HCT116 (cell line): ENCODE measurements at regions not wholly inside any gene's neighbourhood (a gene's known extent, or its start where the extent isn't known, plus 50 kb on each side); places are given as distances from the start of the nearest gene placed in this dataset.

Experiments used
- ATAC-seq: fragments of 200-7000 bp; cut with Tn5 transposase; 2 replicates; pipeline ENCODE4 v1.9.1; 2020; ENCODE audit warnings: mild to moderate bottlenecking, moderate library complexity
- BruUV-seq: library from RNA; stranded (reverse); fragments of 400-500 nt; replicated peaks from 2 replicates; lab custom pipeline; 2021; lab: Mats Ljungman, UMichigan
- CTCF ChIA-PET: fragments of 300-600 bp; sonication (Branson Sonifier 250); formaldehyde crosslinking; loops from one replicate; lab custom pipeline; 2021; ENCODE audit warnings: antibody characterized with exemption; lab: Charles Lee
- POLR2A ChIA-PET: fragments of 300-600, 350-600 bp; sonication (Branson Sonifier 250); formaldehyde crosslinking; loops from one replicate; lab custom pipeline; 2021; ENCODE audit warnings: antibody characterized with exemption; lab: Charles Lee
- RAD21 ChIA-PET, 2 experiments: fragments of 300-600 bp; sonication (Branson Sonifier 250); formaldehyde crosslinking; loops; one replicate each; lab custom pipeline; 2023; ENCODE audit warnings: low total read pairs in 2 of 2; ENCODE audit not compliant: uncharacterized antibody in 2 of 2, unreplicated experiment in 2 of 2, low non-redundant PET in 1 of 2; lab: Charles Lee
- DNase-seq: peaks from one replicate; pipeline ENCODE4 v3.0.0-alpha.2; 2010; ENCODE audit warnings: low read depth, low spot score
- H2AFZ ChIP-seq: fragments of 200-600 bp; shearing (Covaris generic), sonication (generic); 2 replicates; pipeline ENCODE4 v1.6.1; 2017; ENCODE audit warnings: low read depth, mixed run types, mixed read lengths, antibody characterized with exemption, low read length; ENCODE audit not compliant: poor library complexity, severe bottlenecking
- H3K27ac ChIP-seq: 2 replicates; pipeline ENCODE4 v1.5.1; 2012; ENCODE audit warnings: low read depth, low read length
- H3K27me3 ChIP-seq: fragments of 200-600 bp; sonication (generic); 2 replicates; pipeline ENCODE4 v1.6.1; 2016; ENCODE audit warnings: mixed run types, low read length, mixed read lengths; ENCODE audit not compliant: insufficient read depth
- H3K36me3 ChIP-seq, 2 experiments: fragments of 200-500 bp in 1 of 2; fragments of 200-600 bp in 1 of 2; sonication (Bioruptor generic) in 1 of 2; sonication (generic) in 1 of 2; 2 replicates each; pipeline versions ENCODE4 v1.5.1 to v1.6.1; 2014 to 2016; ENCODE audit warnings: low read length in 2 of 2, inconsistent platforms in 1 of 2, mixed read lengths in 1 of 2, mixed run types in 1 of 2; ENCODE audit not compliant: insufficient read depth in 2 of 2, control insufficient read depth in 1 of 2
- H3K4me1 ChIP-seq, 2 experiments: fragments of 200-600 bp in 1 of 2; sonication (generic) in 1 of 2; 2 replicates each; pipeline versions ENCODE4 v1.5.1 to v1.6.1; 2012 to 2017; ENCODE audit warnings: low read length in 2 of 2, inconsistent platforms in 1 of 2, mild to moderate bottlenecking in 1 of 2, mixed read lengths in 1 of 2, mixed run types in 1 of 2, moderate library complexity in 1 of 2; ENCODE audit not compliant: insufficient read depth in 2 of 2, control insufficient read depth in 1 of 2
- H3K4me2 ChIP-seq: fragments of 200-600 bp; sonication (generic); 2 replicates; pipeline ENCODE4 v1.6.1; 2017; ENCODE audit warnings: mixed run types, low read length, mixed read lengths
- H3K4me3 ChIP-seq, 2 experiments: fragments of 200-600 bp in 1 of 2; sonication (generic) in 1 of 2; replicated peaks in 1 of 2; 2 replicates each; pipeline ENCODE4 v1.5.1; 2011 to 2016; ENCODE audit warnings: low read length in 2 of 2, control low read depth in 1 of 2, low read depth in 1 of 2, mild to moderate bottlenecking in 1 of 2, mixed read lengths in 1 of 2, mixed run types in 1 of 2
- H3K79me2 ChIP-seq: fragments of 200-600 bp; sonication (generic); 2 replicates; pipeline ENCODE4 v1.6.1; 2017; ENCODE audit warnings: mild to moderate bottlenecking, mixed run types, low read length, moderate library complexity, mixed read lengths; ENCODE audit not compliant: insufficient read depth
- H3K9ac ChIP-seq: fragments of 200-600 bp; sonication (generic); 2 replicates; pipeline ENCODE4 v1.6.1; 2016; ENCODE audit warnings: low read length, mixed read lengths
- H3K9me2 ChIP-seq: fragments of 200-600 bp; sonication (generic), shearing (Covaris generic); 2 replicates; pipeline ENCODE4 v1.6.1; 2017; ENCODE audit warnings: mixed run types, mild to moderate bottlenecking, moderate library complexity; ENCODE audit not compliant: insufficient read depth
- H3K9me3 ChIP-seq, 2 experiments: fragments of 200-500 bp in 1 of 2; fragments of 200-600 bp in 1 of 2; sonication (Bioruptor generic) in 1 of 2; sonication (generic) in 1 of 2; 2 replicates each; pipeline ENCODE4 v1.6.1; 2014 to 2017; ENCODE audit warnings: low read length in 2 of 2, mixed read lengths in 2 of 2, inconsistent platforms in 1 of 2, low read depth in 1 of 2, mild to moderate bottlenecking in 1 of 2, mixed run types in 1 of 2, moderate library complexity in 1 of 2; ENCODE audit not compliant: control insufficient read depth in 1 of 2, insufficient read depth in 1 of 2
- H4K20me1 ChIP-seq: fragments of 200-600 bp; sonication (generic), shearing (Covaris generic); 2 replicates; pipeline ENCODE4 v1.6.1; 2017; ENCODE audit warnings: mixed run types, mild to moderate bottlenecking, moderate library complexity; ENCODE audit not compliant: insufficient read depth
- CBX3 ChIP-seq: IDR thresholded peaks from 2 replicates; pipeline ENCODE4 v1.6.1; 2012; ENCODE audit warnings: low read depth
- CEBPB ChIP-seq: IDR thresholded peaks from 2 replicates; pipeline ENCODE4 v1.6.1; 2012; ENCODE audit warnings: low read depth
- CTCF ChIP-seq, 3 experiments: fragments of 200-600 bp in 1 of 3; sonication (generic) in 1 of 3; IDR thresholded peaks in 2 of 3; conservative IDR thresholded peaks in 1 of 3; 2 replicates each; pipeline ENCODE4 v1.5.1; 2012 to 2017; ENCODE audit warnings: low read depth in 2 of 3, low read length in 2 of 3, antibody characterized with exemption in 1 of 3, borderline replicate concordance in 1 of 3, control low read depth in 1 of 3, mild to moderate bottlenecking in 1 of 3, mixed read lengths in 1 of 3, mixed run types in 1 of 3, moderate library complexity in 1 of 3; ENCODE audit not compliant: insufficient read depth in 1 of 3
- EGR1 ChIP-seq: IDR thresholded peaks from 2 replicates; pipeline ENCODE4 v1.6.1; 2012; ENCODE audit warnings: low read depth
- ELF1 ChIP-seq: IDR thresholded peaks from 2 replicates; pipeline ENCODE4 v1.6.1; 2012; ENCODE audit warnings: low read depth, borderline replicate concordance
- FOSL1 ChIP-seq: IDR thresholded peaks from 2 replicates; pipeline ENCODE4 v1.6.1; 2012; ENCODE audit warnings: low read depth
- JUND ChIP-seq: IDR thresholded peaks from 2 replicates; pipeline ENCODE4 v1.6.1; 2012
- POLR2A ChIP-seq: IDR thresholded peaks from 2 replicates; pipeline ENCODE4 v1.7.0; 2011; ENCODE audit warnings: borderline replicate concordance; ENCODE audit not compliant: insufficient read depth, insufficient read length; ENCODE audit errors: extremely low read depth
- RAD21 ChIP-seq: IDR thresholded peaks from 2 replicates; pipeline ENCODE4 v1.6.1; 2012; ENCODE audit warnings: low read depth, mild to moderate bottlenecking
- REST ChIP-seq: IDR thresholded peaks from 2 replicates; pipeline ENCODE4 v1.6.1; 2012; ENCODE audit warnings: low read depth
- SIN3A ChIP-seq: IDR thresholded peaks from 2 replicates; pipeline ENCODE4 v1.6.1; 2012; ENCODE audit warnings: low read depth
- SP1 ChIP-seq: IDR thresholded peaks from 2 replicates; pipeline ENCODE4 v1.6.1; 2012; ENCODE audit warnings: low read depth
- SRF ChIP-seq: IDR thresholded peaks from 2 replicates; pipeline ENCODE4 v1.6.1; 2012; ENCODE audit warnings: low read depth
- ZFX ChIP-seq: fragments of 450-650 bp; IDR thresholded peaks from 2 replicates; pipeline ENCODE4 v1.6.1; 2017
- intact Hi-C: fragments of 100-400 bp; cut with micrococcal nuclease; formaldehyde crosslinking; loops from 2 replicates; pipeline ENCODE4 v1.10.0; 2022
- TF ChIP-seq, protein P1 (sequence below): IDR thresholded peaks from 2 replicates; pipeline ENCODE4 v1.6.1; 2011; ENCODE audit warnings: mild to moderate bottlenecking, low read length, moderate library complexity; ENCODE audit not compliant: insufficient replicate concordance; ENCODE audit errors: extremely low read depth

- DNase-seq, result no peak
Observed at GRCh38 chr17:11130367-11130766, 110.6 kb upstream of the SHISA6 start.

More at GRCh38 chr17:11130367-11130766, 110.6 kb upstream of the SHISA6 start:
- Histone ChIP-seq H3K27ac (no peak overlapping the region), H3K4me3 (no peak overlapping the region), H3K79me2 (no peaks in the 10 kb centered on the region), H3K27me3 (no peaks in the 10 kb centered on the region), H3K9me2 (no peaks in the 10 kb centered on the region), H2AFZ (no peak overlapping the region), H4K20me1 (no peaks in the 10 kb centered on the region), H3K4me2 (no peak overlapping the region), H3K9me3 (peaks cover 0 to 25% of the 10 kb centered on the region in 2 experiments; a peak in 1 of 4 replicates), H3K4me1 (no peaks in the 10 kb centered on the region), H3K9ac (no peak overlapping the region), H3K36me3 (no peaks in the 10 kb centered on the region)
- intact Hi-C loops, result loop anchor here (10.0 kb wide), 1 partner anchor 56 kb away; no protein-coding TSS in a partner anchor
- ChIA-PET RAD21 (no interaction called here), POLR2A (no interaction called here), CTCF (no interaction called here)
- no TSS peak for BruUV-seq
- TF ChIP-seq SP1 (no peak), ZFX (no peak), POLR2A (no peak), RAD21 (no peak), ELF1 (no peak), FOSL1 (no peak), REST (no peak), CEBPB (no peak), JUND (no peak), EGR1 (no peak), SIN3A (no peak), SRF (no peak), CBX3 (no peak), CTCF (IDR thresholded peaks at IDR 0.05 in 2 of 3, conservative IDR thresholded peaks at IDR 0.05 in 1 of 3; ENCODE audit: borderline replicate concordance in 1 of 3, insufficient read depth in 1 of 3, low read depth in 2 of 3, low read length in 2 of 3) (no peak)
- TF ChIP-seq, protein P1, sequence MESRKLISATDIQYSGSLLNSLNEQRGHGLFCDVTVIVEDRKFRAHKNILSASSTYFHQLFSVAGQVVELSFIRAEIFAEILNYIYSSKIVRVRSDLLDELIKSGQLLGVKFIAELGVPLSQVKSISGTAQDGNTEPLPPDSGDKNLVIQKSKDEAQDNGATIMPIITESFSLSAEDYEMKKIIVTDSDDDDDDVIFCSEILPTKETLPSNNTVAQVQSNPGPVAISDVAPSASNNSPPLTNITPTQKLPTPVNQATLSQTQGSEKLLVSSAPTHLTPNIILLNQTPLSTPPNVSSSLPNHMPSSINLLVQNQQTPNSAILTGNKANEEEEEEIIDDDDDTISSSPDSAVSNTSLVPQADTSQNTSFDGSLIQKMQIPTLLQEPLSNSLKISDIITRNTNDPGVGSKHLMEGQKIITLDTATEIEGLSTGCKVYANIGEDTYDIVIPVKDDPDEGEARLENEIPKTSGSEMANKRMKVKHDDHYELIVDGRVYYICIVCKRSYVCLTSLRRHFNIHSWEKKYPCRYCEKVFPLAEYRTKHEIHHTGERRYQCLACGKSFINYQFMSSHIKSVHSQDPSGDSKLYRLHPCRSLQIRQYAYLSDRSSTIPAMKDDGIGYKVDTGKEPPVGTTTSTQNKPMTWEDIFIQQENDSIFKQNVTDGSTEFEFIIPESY, result no peak
- no peak for ATAC-seq
